ENCODE measurements at regions not wholly inside any gene's neighbourhood (a gene's known extent, or its start where the extent isn't known, plus 50 kb on each side); places are given as distances from the start of the nearest gene placed in this dataset.
"Not testable (repeated sequence)": the region's sequence is repeated elsewhere in the genome, so short reads cannot be mapped to it uniquely, and the experiment has no call there.

DNA sequence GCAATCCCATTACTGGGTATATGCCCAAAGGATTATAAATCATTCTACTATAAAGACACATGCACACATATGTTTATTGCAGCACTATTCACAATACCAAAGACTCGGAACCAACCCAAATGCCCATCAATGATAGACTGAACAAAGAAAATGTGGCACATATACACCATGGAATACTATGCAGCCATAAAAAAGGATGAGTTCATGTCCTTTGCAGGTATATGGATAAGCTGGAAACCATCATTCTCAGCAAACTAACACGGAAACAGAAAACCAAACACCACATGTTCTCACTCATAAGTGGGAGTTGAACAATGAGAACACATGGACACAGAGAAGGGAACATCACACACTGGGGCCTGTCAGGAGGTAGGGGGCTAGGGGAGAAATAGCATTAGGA, 235.7 kb downstream of the PTN start:
- not testable (repeated sequence) for DNase-seq

DNA sequence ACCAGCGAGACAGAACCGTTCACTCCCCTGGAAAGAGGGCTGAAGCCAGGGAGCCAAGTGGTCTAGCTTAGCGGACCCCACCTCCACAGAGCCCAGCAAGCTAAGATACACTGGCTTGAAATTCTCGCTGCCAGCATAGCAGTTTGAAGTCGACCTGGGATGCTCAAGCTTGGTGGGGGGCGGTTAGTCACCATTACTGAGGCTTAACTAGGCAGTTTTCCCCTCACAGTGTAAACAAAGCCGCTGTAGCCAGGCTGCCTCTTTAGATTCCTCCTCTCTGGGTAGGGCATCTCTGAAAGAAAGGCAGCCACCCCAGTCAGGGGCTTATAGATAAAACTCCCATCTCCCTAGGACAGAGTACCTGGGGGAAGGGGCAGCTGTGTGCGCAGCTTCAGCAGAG, 235.1 kb downstream of the CHRM2 start:
- DNase-seq: not testable (repeated sequence)

DNA sequence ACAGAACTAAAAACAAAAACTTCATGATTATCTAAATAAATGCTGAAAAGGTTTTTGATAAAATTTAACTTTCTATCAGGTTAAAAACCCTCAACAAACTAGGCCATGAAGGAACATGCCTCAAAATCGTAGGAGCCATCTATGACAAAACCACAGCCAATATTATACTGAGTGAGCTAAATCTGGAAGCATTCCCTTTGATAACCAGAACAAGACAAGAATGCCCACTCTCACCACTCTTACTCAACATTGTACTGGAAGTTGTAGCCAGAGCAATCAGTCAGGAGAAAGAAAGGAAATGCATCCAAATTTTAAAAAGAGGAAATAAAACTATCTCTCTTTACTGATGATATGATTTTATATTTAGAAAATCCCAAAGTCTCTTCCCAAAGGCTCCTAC, 228.7 kb downstream of the CHRM2 start:
- DNase-seq: no peak

DNA sequence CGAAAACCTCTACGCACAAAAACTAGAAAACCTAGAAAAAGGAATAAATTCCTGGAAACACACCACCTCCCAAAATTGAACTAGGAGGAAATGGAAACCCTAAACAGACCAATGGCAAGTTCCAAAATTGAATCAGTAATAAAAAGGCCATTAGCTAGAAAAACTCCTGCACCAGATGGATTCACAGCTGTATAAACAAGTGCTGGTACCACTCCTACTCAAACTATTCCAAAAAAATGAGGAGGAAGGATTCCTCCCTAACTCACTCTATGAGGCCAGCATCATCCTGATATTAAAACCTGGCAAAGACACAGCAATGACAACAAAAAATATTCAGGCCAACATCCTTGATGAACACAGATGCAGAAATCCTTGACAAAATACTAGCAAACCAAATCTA, 228.2 kb downstream of the CHRM2 start:
- peak; percentile 23 for DNase-seq

DNA sequence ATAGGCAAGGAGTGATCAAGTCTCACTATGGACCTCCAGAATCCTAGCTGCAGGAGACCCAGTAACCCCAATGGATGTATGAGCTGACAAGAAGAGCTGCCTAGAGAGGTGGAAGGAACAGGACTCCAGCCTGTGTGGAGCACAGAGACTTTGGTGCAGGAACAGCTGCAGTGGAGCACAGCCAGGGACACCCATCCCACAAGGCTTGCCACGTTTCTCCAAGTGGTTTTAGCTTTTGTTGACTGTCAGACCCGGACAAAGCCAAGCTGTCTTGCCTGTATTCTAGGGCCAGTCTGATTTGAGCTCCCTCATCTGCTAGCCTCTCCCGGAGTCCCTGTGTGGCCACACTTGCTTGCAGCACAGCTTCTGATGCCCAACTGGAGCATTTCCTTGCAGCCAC, 224.7 kb downstream of the CHRM2 start:
- no peak for DNase-seq

DNA sequence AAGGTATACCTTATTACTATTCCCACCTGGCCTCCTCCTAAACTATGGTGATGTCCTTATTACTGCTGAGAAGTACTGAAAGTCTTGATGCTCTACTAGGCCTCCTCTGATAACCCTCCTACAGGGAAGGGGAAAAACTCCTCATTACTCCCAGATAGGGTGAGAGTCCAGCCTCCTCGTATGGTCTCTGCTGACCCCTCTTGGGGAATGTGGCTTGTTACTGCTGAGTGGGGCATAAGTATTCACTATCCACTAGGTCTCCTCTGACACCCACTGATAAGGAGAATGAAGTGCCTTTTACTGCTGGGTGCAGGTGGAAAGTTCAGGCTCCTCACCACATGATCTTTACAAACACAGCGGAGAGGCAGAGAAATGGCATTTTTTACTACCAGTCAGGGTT, 222.9 kb downstream of the CHRM2 start:
- peak; percentile 20 for DNase-seq

DNA sequence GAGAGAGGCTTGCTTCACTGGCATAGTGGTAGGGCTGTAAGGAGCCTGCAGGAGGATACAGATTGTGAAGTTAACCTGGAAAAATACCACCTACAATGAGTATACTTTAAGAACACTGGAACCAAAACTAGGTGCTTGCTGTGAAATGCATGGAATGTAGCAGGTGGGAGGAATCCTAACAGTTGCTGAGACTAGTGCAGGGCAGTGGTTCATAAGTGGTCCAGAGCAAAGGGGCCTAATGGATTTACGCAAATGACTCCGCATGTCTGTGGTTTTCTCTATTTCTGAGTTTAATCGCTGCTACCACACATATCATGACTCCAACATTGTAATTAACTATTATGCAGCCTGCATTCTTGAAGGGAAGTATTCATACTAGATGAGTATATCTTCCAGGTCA, 218.4 kb downstream of the CHRM2 start:
- DNase-seq: no peak

DNA sequence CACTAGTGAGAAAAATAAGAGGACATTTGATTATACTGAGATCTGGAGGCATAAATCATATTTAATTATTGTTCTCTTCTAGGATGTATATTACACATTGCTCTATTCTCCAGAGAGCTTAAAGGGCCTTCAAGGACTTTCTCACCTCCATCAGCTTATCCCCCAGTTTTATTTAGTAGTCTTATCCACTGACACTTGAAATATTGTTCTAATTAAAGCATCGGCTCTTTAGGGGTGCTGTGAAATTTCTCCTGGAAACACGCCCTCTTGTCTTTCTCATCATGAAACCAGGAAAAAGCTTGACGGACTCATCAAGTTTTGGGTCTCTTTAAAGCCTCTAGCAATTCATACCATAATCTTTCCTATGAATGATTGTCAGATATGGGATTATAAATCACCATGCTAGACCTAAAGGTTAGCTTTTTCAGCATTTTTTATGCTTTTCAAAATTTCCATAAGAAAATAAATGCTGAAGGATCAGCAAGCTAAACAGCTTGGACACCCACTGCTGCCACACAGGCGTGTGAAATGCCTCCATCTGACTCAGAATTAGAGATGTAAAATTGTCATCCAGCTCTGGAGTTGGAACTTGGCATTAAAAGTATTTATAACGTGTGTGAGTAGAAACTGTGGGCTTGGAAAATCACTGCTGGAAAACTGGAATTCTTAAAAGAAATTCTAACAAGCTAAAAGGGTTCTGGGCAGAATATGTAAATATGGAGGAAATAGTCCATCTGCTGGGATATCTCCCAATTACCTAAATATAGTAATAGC, 216.3 kb downstream of the CHRM2 start:
- DNase-seq: no peak

DNA sequence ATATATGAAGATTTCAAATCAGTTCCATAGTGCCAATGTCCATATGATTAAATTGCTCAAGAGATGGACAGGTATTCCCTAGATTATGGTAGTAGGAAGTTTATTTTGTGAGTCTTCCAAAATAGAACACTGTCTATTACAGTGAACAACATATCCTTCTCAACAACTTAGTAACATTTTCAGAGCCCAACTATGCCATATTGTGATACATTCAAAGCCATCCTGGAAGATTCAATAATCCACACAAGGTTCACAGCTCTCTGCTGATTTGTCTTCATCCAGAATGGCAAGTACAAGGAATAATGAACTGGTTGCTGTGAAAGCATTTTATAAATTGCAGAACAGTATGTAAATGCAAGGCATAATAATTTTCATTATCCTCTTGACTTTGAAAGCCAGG, 213.9 kb downstream of the CHRM2 start:
- no peak for DNase-seq

DNA sequence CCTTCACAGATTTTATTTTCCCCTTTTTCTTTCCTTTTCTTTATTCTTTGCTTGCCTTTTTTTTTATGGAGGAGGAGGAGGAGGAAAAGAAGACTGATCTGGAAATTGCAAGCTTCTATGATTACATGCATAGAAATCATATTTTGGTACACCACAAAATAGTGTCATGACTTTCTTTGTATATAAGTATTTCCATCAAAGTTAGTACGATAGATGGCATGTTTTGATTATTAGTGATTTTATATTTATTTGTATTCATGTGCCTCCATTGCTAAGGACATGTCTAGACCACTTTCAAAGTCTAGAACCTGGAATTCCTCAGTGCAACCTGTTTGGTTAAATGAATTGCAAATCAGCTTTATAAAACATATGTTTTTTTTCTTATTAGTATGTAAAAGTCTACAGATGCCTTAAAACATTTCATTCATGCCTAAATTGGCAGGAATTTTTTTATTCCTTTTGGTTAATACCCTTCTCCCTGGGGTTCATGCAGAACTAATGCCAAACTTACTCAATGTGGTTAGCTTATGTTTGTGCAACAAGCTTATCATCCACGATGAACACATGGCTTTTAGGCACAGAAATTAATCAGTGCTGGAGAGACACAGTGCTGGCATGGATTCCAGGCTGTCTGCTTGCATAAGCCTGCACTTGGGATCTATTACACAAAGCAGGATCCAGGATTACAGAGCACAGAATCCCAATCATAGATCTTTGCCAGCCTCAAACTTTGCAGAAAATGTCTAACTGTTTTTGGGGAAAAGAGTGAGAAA, 213.1 kb downstream of the CHRM2 start:
- peak; percentile 28 for DNase-seq

DNA sequence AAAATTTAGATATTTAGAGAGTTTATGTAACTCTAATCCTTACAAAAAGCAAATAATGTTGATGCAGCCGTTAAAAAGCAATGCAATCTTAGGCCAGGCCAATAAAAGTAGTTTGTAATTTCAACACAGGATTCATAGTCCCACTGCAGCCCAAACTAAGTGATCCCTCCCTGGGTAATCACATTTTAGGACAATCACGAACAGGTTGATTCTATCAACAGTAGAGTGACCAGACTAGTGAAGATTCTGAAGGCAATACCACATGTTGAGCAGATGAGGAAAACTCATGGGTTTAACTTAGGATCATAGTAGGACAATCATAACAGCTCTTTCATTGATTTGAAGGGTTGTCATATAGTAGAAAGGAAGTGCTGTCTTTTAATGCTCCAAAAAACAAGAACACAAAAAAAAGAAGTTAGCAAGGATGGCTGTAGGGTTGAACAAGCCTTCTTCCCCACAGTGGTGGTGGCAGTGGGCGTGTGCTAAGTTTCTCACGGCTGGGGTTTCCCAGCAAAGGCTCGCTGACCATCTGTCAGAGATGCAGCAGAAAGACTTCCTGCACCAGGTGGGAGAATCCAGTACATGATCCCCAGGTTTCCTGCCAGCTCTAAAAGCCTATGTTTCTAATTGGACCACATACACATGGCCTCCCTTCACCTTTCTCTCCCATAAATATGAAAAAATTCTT, 212.2 kb downstream of the CHRM2 start:
- peak; percentile 64 for DNase-seq

DNA sequence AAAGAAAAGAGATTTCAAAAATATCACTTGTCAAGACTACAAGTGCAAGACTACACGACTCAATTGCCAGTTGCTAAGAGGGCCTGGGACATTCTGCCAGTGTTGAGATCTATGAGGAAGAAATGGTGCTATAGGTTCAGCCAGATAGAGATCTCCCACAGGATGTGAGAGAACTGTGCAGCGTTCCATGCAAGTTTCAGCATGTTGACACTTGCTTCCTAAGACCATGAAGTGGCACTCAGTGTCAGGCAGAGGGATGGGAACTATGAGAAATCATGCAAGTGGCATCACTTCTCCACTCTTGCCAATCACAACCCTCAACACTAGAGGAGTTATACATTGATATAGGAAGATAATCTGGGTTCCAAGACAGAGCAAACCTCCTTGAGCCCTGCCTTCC, 210.3 kb downstream of the CHRM2 start:
- DNase-seq: no peak

DNA sequence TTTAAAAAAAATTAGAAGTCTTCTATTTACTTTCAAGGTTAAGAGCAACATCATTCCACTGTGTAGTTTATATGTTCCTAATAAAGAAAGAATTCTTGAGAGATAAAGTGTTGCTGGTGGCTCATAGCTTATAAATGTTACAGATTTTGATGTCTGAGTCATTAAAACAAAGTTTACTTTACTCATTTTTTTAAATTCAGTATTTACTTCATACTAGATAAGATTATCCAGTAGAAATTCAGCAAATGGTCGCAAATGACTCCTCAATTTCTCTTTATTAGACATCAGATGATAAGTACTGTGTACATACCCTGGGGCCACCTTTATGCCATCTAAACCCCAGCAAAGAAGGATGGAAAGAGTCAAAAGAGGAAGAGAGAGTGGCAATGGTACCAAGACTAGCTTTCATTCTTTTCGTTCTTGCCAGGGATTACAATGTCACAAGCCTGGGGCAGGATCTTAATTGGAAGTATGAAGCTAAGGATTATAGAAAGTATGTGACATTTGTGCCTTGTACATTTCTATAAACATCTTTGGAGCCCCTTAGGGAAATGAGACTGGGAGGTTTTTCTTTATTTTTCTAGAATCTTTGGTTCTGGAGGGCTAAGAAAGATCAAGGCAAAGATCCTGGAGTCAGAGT, 206.1 kb downstream of the CHRM2 start:
- no peak for DNase-seq

DNA sequence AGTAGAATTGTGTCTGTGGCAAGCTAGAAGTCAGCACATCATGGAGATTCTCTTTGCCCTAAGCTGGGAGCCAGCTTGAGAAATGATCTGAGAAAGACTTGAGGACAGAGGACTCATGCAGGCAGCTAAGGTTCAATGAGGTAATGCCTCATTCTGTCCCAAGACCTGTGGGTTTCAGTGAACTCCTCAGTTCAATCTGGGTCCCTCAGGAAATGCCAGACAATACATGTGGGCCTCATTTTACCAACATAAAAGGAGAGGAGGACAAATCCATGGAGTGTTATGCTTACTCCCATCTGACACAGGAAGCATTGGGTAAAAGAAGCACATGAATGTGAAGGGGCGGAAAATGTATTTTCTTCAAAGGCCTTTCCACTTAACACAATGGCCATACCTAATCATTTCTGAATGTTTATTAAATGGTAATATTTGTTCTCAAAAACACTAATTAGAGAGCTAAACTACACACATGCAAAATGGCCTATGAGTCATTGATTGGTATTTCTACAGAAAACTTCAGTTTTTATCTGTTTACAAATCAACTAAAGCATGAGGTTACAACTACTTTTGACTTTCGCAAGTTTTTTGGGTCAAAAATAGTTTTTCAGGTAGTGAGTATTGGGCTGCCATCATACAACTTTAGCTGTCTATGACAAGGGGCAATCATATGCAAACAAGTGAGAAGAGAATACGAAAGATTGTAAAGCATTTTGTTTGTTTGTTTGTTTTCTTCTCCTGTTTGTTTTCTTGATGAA, 205.3 kb downstream of the CHRM2 start:
- no peak for DNase-seq
